GM23248 (cell line): ENCODE measurements at regions not wholly inside any gene's neighbourhood (a gene's known extent, or its start where the extent isn't known, plus 50 kb on each side); places are given as distances from the start of the nearest gene placed in this dataset.

Experiments used
- DNase-seq: peaks from one replicate; pipeline ENCODE4 v3.0.0-alpha.2; 2015
- H2AFZ ChIP-seq: fragments of 200-600 bp; sonication (generic); 2 replicates; pipeline ENCODE4 v1.6.1; 2016; ENCODE audit warnings: antibody characterized with exemption
- H3F3A ChIP-seq: fragments of 200-600 bp; sonication (generic); 2 replicates; pipeline ENCODE4 v1.6.1; 2016; ENCODE audit warnings: mild to moderate bottlenecking, antibody characterized with exemption, mixed run types; ENCODE audit not compliant: insufficient read depth
- H3K27ac ChIP-seq: fragments of 200-600 bp; sonication (generic); 2 replicates; pipeline ENCODE4 v1.5.1; 2016; ENCODE audit warnings: mild to moderate bottlenecking
- H3K27me3 ChIP-seq: fragments of 200-600 bp; sonication (generic); replicated peaks from 2 replicates; pipeline ENCODE4 v1.6.1; 2016; ENCODE audit warnings: mild to moderate bottlenecking; ENCODE audit not compliant: insufficient read depth
- H3K36me3 ChIP-seq: fragments of 200-600 bp; sonication (generic); 2 replicates; pipeline ENCODE4 v1.6.1; 2016; ENCODE audit warnings: low read depth, mild to moderate bottlenecking
- H3K4me1 ChIP-seq: fragments of 200-600 bp; sonication (generic); 2 replicates; pipeline ENCODE4 v1.6.1; 2016; ENCODE audit warnings: mild to moderate bottlenecking; ENCODE audit not compliant: insufficient read depth
- H3K4me2 ChIP-seq: fragments of 200-600 bp; sonication (generic); one replicate; pipeline ENCODE4 v1.6.1; 2016; ENCODE audit warnings: mild to moderate bottlenecking; ENCODE audit not compliant: unreplicated experiment
- H3K4me3 ChIP-seq: fragments of 200-600 bp; sonication (generic); 2 replicates; pipeline ENCODE4 v1.5.1; 2016; ENCODE audit warnings: mild to moderate bottlenecking
- H3K79me2 ChIP-seq: fragments of 200-600 bp; sonication (generic); 2 replicates; pipeline ENCODE4 v1.6.1; 2016; ENCODE audit warnings: mild to moderate bottlenecking; ENCODE audit not compliant: insufficient read depth
- H3K9ac ChIP-seq: fragments of 200-600 bp; sonication (generic); 2 replicates; pipeline ENCODE4 v1.6.1; 2016; ENCODE audit warnings: mild to moderate bottlenecking
- H3K9me2 ChIP-seq: fragments of 200-600 bp; sonication (generic); 2 replicates; pipeline ENCODE4 v1.6.1; 2016; ENCODE audit warnings: mixed run types, mild to moderate bottlenecking, moderate library complexity; ENCODE audit not compliant: insufficient read depth
- H3K9me3 ChIP-seq: fragments of 200-600 bp; sonication (generic); one replicate; pipeline ENCODE4 v1.6.1; 2017; ENCODE audit warnings: low read depth
- H4K20me1 ChIP-seq: fragments of 200-600 bp; sonication (generic); 2 replicates; pipeline ENCODE4 v1.6.0; 2016; ENCODE audit not compliant: insufficient read depth
- EZH2 ChIP-seq: fragments of 200-600 bp; sonication (generic); IDR thresholded peaks from 2 replicates; pipeline ENCODE4 v1.6.1; 2018; ENCODE audit warnings: antibody characterized with exemption, mild to moderate bottlenecking; ENCODE audit not compliant: insufficient read depth, poor library complexity, severe bottlenecking
- EZH2phosphoT487 ChIP-seq: fragments of 200-600 bp; sonication (generic); IDR thresholded peaks from 2 replicates; pipeline ENCODE4 v1.6.1; 2018; ENCODE audit warnings: antibody characterized with exemption, moderate library complexity, mild to moderate bottlenecking, low read depth; ENCODE audit not compliant: insufficient read depth
- WGBS, 2 experiments: methylation state at CpG; one replicate each; pipeline ENCODE4 v1.1.6; 2015 to 2017; ENCODE audit warnings: low lambda C conversion rate in 2 of 2, low coverage in 1 of 2; ENCODE audit errors: missing lambda C conversion rate in 2 of 2; 5-methylcytosine and 5-hydroxymethylcytosine counted together
- in situ Hi-C: fragments of 300-500 bp; cut with MboI; formaldehyde crosslinking; loops from 2 replicates; pipeline ENCODE4 v1.15.0; 2020

GRCh38 chr1:117286562-117286961 lies 75.8 kb upstream of the VTCN1 start:
- Histone ChIP-seq H3K27ac (no peak overlapping the region), H3F3A (no peaks in the 10 kb centered on the region), H3K4me3 (no peak overlapping the region), H2AFZ (no peak overlapping the region), H3K27me3 (peaks cover 11% of the 10 kb centered on the region; the same call in 1 of the 2 replicates), H4K20me1 (no peaks in the 10 kb centered on the region), H3K9me3 (no peaks in the 10 kb centered on the region), H3K4me1 (peaks cover 5% of the 10 kb centered on the region; the same call in 1 of the 2 replicates), H3K36me3 (no peaks in the 10 kb centered on the region), H3K79me2 (no peaks in the 10 kb centered on the region), H3K9ac (no peak overlapping the region), H3K9me2 (no peaks in the 10 kb centered on the region), H3K4me2 (no peak overlapping the region)
- no peak for DNase-seq
- 70 to 80% methylated on average over 2 of the region's 2 CpGs for WGBS, 2 experiments
- no peak for TF ChIP-seq EZH2
- TF ChIP-seq EZH2phosphoT487: no peak
- in situ Hi-C loops: loop anchor here (10.0 kb wide), 1 partner anchor 212 kb away; no protein-coding TSS in a partner anchor

- Histone ChIP-seq H3K9me3 (no peaks in the 10 kb centered on the region), H3K79me2 (no peaks in the 10 kb centered on the region), H3K4me2 (no peak overlapping the region), H3K9me2 (no peaks in the 10 kb centered on the region), H3K4me1 (peaks cover 5% of the 10 kb centered on the region; the same call in 1 of the 2 replicates), H3K36me3 (no peaks in the 10 kb centered on the region), H3F3A (no peaks in the 10 kb centered on the region), H3K27me3 (peaks cover 11% of the 10 kb centered on the region; the same call in 1 of the 2 replicates), H3K27ac (no peak overlapping the region), H2AFZ (no peak overlapping the region), H3K9ac (no peak overlapping the region), H3K4me3 (no peak overlapping the region), H4K20me1 (no peaks in the 10 kb centered on the region)
- DNase-seq: no peak
- 0 to 13% methylated on average over 1 of the region's 1 CpG for whole genome bisulfite sequencing, 2 experiments
- in situ Hi-C loops: loop anchor here (10.0 kb wide), 1 partner anchor 211 kb away; no protein-coding TSS in a partner anchor
- TF ChIP-seq EZH2 (no peak), EZH2phosphoT487 (no peak)
Measured at GRCh38 chr1:117286145-117286544, 75.4 kb upstream of the VTCN1 start.

- no peaks in the 10 kb centered on the region for H3K36me3 ChIP-seq
- peaks cover 11% of the 10 kb centered on the region; the same call in 1 of the 2 replicates for H3K27me3 ChIP-seq
- H3K4me2 ChIP-seq: no peak overlapping the region
- H3K4me1 ChIP-seq: no peaks in the 10 kb centered on the region
- no peaks in the 10 kb centered on the region for H4K20me1 ChIP-seq
- H3K9me2 ChIP-seq: no peaks in the 10 kb centered on the region
- no peak overlapping the region for H3K27ac ChIP-seq
- peak; percentile 71 for DNase-seq
- in situ Hi-C loops: loop anchor here (10.0 kb wide), 1 partner anchor 210 kb away; no protein-coding TSS in a partner anchor
- no peak overlapping the region for H2AFZ ChIP-seq
- H3K79me2 ChIP-seq: no peaks in the 10 kb centered on the region
- no peaks in the 10 kb centered on the region for H3K9me3 ChIP-seq
- H3F3A ChIP-seq: no peaks in the 10 kb centered on the region
- H3K9ac ChIP-seq: no peak overlapping the region
- no peak overlapping the region for H3K4me3 ChIP-seq
- TF ChIP-seq EZH2: no peak
- TF ChIP-seq EZH2phosphoT487: no peak
- 82 to 84% methylated on average over 3 of the region's 3 CpGs for WGBS, 2 experiments
Measured at GRCh38 chr1:117284399-117285215, 73.9 kb upstream of the VTCN1 start.

- WGBS, 2 experiments: 66 to 69% methylated on average over 5 of the region's 5 CpGs
Measured at GRCh38 chr1:117278531-117278930, 67.8 kb upstream of the VTCN1 start.

More at GRCh38 chr1:117278531-117278930, 67.8 kb upstream of the VTCN1 start:
- Histone ChIP-seq H2AFZ (no peak overlapping the region), H3F3A (no peaks in the 10 kb centered on the region), H3K36me3 (no peaks in the 10 kb centered on the region), H4K20me1 (no peaks in the 10 kb centered on the region), H3K9ac (no peak overlapping the region), H3K27ac (no peak overlapping the region), H3K79me2 (no peaks in the 10 kb centered on the region), H3K27me3 (no peaks in the 10 kb centered on the region), H3K4me2 (no peak overlapping the region), H3K9me3 (no peaks in the 10 kb centered on the region), H3K4me3 (no peak overlapping the region), H3K9me2 (no peaks in the 10 kb centered on the region), H3K4me1 (no peaks in the 10 kb centered on the region)
- TF ChIP-seq EZH2: no peak
- TF ChIP-seq EZH2phosphoT487: no peak
- in situ Hi-C loops: no loop called here
- DNase-seq: no peak
